Occipital lobe (tissue), 1 donor: ENCODE measurements at regions not wholly inside any gene's neighbourhood (a gene's known extent, or its start where the extent isn't known, plus 50 kb on each side); places are given as distances from the start of the nearest gene placed in this dataset.
"Not testable (repeated sequence)": the region's sequence is repeated elsewhere in the genome, so short reads cannot be mapped to it uniquely, and the experiment has no call there.

ENCODE experiments used
- DNase-seq: peaks from one replicate; lab custom pipeline; 2025; lab: John Stamatoyannopoulos, UW

GRCh38 chr17:31748881-31749280, 110.2 kb downstream of the COPRS start:
- DNase-seq = no peak

GRCh38 chr17:31746884-31747495, 112.1 kb downstream of the COPRS start:
- DNase-seq = no peak

- DNase-seq = no peak
These were observed 113.0 kb downstream of the COPRS start for GRCh38 chr17:31745964-31746600.

- no peak for DNase-seq
These were observed 114.5 kb downstream of the COPRS start for GRCh38 chr17:31744511-31744951.

GRCh38 chr17:31743797-31744196, 115.2 kb downstream of the COPRS start:
- DNase-seq = no peak

- DNase-seq = no peak
These were observed 117.7 kb downstream of the COPRS start for GRCh38 chr17:31741371-31741770.

- DNase-seq = no peak
These were observed 118.4 kb downstream of the COPRS start for GRCh38 chr17:31740611-31741082.

GRCh38 chr17:31738996-31739699, 119.9 kb downstream of the COPRS start:
- no peak for DNase-seq

GRCh38 chr17:31738488-31738887, 120.6 kb downstream of the COPRS start:
- no peak for DNase-seq

- no peak for DNase-seq
These were observed 121.0 kb downstream of the COPRS start for GRCh38 chr17:31738067-31738466.

- no peak for DNase-seq
These were observed 122.0 kb downstream of the COPRS start for GRCh38 chr17:31736855-31737625.

GRCh38 chr17:31733326-31733725, 125.7 kb downstream of the COPRS start:
- DNase-seq = no peak

- DNase-seq = not testable (repeated sequence)
These were observed 127.4 kb downstream of the COPRS start for GRCh38 chr17:31731585-31732154.

- no peak for DNase-seq
These were observed 127.9 kb downstream of the COPRS start for GRCh38 chr17:31731118-31731517.

GRCh38 chr17:31726980-31727427, 132.0 kb downstream of the COPRS start:
- no peak for DNase-seq

- DNase-seq = no peak
These were observed 134.4 kb downstream of the COPRS start for GRCh38 chr17:31724619-31725018.

- no peak for DNase-seq
These were observed 135.0 kb downstream of the COPRS start for GRCh38 chr17:31724026-31724425.

GRCh38 chr17:31722251-31723056, 136.6 kb downstream of the COPRS start:
- no peak for DNase-seq

GRCh38 chr17:31721291-31722025, 137.6 kb downstream of the COPRS start:
- DNase-seq = no peak

- not testable (repeated sequence) for DNase-seq
These were observed 141.8 kb downstream of the COPRS start for GRCh38 chr17:31717251-31717650.
